Natural killer cell (primary cell): ENCODE measurements at regions not wholly inside any gene's neighbourhood (a gene's known extent, or its start where the extent isn't known, plus 50 kb on each side); places are given as distances from the start of the nearest gene placed in this dataset.
A peak's percentile ranks its signal among the peaks of the same experiment; 100 is the strongest.
"Not testable (repeated sequence)": the region's sequence is repeated elsewhere in the genome, so short reads cannot be mapped to it uniquely, and the experiment has no call there.

ENCODE experiments used
- ATAC-seq, 3 donors: fragments of 150-1000 bp in 2 of 3; fragments of 200-7000 bp in 1 of 3; cut with Tn5 transposase; 1 replicate in 1 of 3; 2 replicates in 2 of 3; pipeline ENCODE4 v1.10.0; 2021; ENCODE audit warnings: mild to moderate bottlenecking in 2 of 3, moderate library complexity in 2 of 3
- DNase-seq, 2 donors: peaks; one replicate each; pipeline versions ENCODE4 v3.0.0 to v3.0.0-alpha.2; 2013 to 2021; ENCODE audit warnings: mixed read lengths in 1 of 2
- H3K27ac ChIP-seq: one replicate; pipeline ENCODE4 v1.5.1; 2013; ENCODE audit warnings: mild to moderate bottlenecking, low read length
- H3K27me3 ChIP-seq: one replicate; pipeline ENCODE4 v1.6.1; 2013; ENCODE audit warnings: low read length; ENCODE audit not compliant: control insufficient read depth, insufficient read depth
- H3K36me3 ChIP-seq: one replicate; pipeline ENCODE4 v1.6.1; 2013; ENCODE audit warnings: low read length; ENCODE audit not compliant: control insufficient read depth, insufficient read depth
- H3K4me1 ChIP-seq: one replicate; pipeline ENCODE4 v1.6.1; 2013; ENCODE audit warnings: low read length; ENCODE audit not compliant: control insufficient read depth, insufficient read depth
- H3K4me3 ChIP-seq: one replicate; pipeline ENCODE4 v1.5.1; 2013; ENCODE audit warnings: low read length
- H3K9me3 ChIP-seq: one replicate; pipeline ENCODE4 v1.6.1; 2013; ENCODE audit warnings: low read length; ENCODE audit not compliant: control insufficient read depth, insufficient read depth
- H3K27ac Mint-ChIP-seq, 2 donors: one replicate each; pipeline ENCODE4 v1.8.0; 2022; ENCODE audit warnings: mild to moderate bottlenecking in 2 of 2, mixed read lengths in 2 of 2, moderate library complexity in 1 of 2
- H3K27me3 Mint-ChIP-seq, 2 donors: one replicate each; pipeline ENCODE4 v1.8.0; 2022; ENCODE audit warnings: low read depth in 2 of 2, mixed read lengths in 2 of 2
- H3K36me3 Mint-ChIP-seq: one replicate; pipeline ENCODE4 v1.8.0; 2022; ENCODE audit warnings: mixed read lengths
- H3K4me1 Mint-ChIP-seq, 2 donors: one replicate each; pipeline ENCODE4 v1.8.0; 2022; ENCODE audit warnings: mixed read lengths in 2 of 2
- H3K4me3 Mint-ChIP-seq: one replicate; pipeline ENCODE4 v1.8.0; 2022; ENCODE audit warnings: mild to moderate bottlenecking, moderate library complexity, mixed read lengths
- H3K9me3 Mint-ChIP-seq, 2 donors: one replicate each; pipeline ENCODE4 v1.8.0; 2022; ENCODE audit warnings: mixed read lengths in 2 of 2
- WGBS: methylation state at CpG from one replicate; pipeline ENCODE4 v1.1.7; 2013; ENCODE audit warnings: missing lambda C conversion rate; ENCODE audit not compliant: insufficient coverage; 5-methylcytosine and 5-hydroxymethylcytosine counted together
- intact Hi-C: fragments of 100-400 bp; cut with micrococcal nuclease; formaldehyde crosslinking; loops from one replicate; pipeline ENCODE4 v1.14.2; 2022

DNA sequence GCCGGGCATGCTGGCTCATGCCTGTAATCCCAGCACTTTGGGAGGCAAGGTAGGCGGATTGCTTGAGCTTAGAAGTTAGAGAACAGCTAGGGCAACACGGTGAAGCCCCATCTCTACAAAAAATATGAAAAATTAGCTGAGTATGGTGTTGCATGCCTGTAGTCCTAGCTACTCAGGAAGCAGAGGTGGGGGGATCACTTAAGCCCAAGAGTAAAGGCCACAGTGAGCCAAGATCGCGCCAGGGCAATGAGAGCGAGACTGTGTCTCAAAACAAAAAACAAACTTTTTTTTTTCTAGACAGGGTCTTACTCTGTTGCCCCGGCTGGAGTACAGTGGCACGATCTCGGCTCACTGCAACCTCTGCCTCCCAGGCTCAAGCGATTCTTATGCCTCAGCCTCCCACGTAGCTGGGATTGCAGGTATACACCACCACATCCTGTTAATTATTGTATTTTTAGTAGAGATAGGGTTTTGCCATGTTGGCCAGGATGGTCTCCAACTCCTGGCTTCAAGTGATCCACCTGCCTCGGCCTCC lies 307.5 kb downstream of the GOLGA6L6 start:
- H3K27me3 Mint-ChIP-seq, H3K27me3 ChIP-seq, H3K36me3 Mint-ChIP-seq, H3K4me3 ChIP-seq, H3K36me3 ChIP-seq, H3K4me1 Mint-ChIP-seq, H3K4me1 ChIP-seq, H3K4me3 Mint-ChIP-seq, H3K27ac Mint-ChIP-seq, intact Hi-C loops, H3K27ac ChIP-seq, DNase-seq, ATAC-seq, H3K9me3 ChIP-seq, H3K9me3 Mint-ChIP-seq: not testable (repeated sequence)
- WGBS, result 88% methylated on average over 12 of the region's 12 CpGs

DNA sequence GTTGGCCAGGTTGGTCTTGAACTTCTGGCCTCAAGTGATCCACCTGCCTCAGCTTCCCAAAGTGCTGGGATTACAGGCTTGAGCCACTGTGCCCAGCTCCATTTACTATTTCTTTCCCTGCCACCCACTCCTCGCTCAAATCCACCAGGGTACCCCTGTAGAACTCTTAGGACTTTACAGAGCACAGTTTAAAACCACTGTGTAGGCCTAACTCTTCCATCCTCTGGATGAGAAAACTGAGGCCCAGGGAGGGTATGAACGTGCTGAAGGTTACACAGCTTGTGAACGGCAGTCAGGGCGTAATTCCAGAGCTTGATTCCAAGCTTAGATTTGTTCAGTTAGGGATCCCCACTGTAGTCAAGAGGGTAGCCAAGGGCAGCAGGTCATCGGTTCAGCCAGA lies 309.1 kb downstream of the GOLGA6L6 start:
- DNase-seq, H3K27me3 Mint-ChIP-seq, H3K36me3 Mint-ChIP-seq, intact Hi-C loops, H3K27me3 ChIP-seq, H3K4me3 ChIP-seq, H3K4me1 Mint-ChIP-seq, ATAC-seq, H3K4me3 Mint-ChIP-seq, H3K9me3 ChIP-seq, H3K4me1 ChIP-seq, H3K27ac Mint-ChIP-seq, H3K9me3 Mint-ChIP-seq, H3K36me3 ChIP-seq, H3K27ac ChIP-seq: not testable (repeated sequence)
- WGBS, result 83% methylated on average over 5 of the region's 5 CpGs

DNA sequence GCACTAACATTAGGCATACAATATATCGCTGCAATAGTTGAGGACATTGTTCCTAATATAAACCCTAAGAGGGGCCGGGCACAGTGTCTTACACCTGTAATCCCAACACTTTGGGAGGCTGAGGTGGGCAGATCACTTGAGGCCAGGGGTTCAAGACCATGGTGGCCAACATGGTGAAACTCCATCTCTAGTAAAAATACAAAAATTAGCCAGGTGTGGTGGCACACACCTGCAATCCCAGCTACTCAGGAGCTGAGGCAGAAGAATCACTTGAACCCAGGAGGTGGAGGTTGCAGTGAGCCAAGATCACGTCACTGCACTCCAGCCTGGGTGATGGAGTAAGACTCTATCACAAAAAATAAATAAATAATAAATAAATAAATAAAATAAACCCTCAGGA lies 310.9 kb downstream of the GOLGA6L6 start:
- H3K9me3 ChIP-seq, ATAC-seq, H3K4me3 ChIP-seq, H3K27me3 ChIP-seq, H3K4me1 Mint-ChIP-seq, H3K36me3 Mint-ChIP-seq, H3K4me1 ChIP-seq, H3K27ac ChIP-seq, H3K4me3 Mint-ChIP-seq, H3K27me3 Mint-ChIP-seq, H3K9me3 Mint-ChIP-seq, H3K36me3 ChIP-seq, intact Hi-C loops, DNase-seq, H3K27ac Mint-ChIP-seq: not testable (repeated sequence)
- WGBS, result 84% methylated on average over 3 of the region's 3 CpGs

DNA sequence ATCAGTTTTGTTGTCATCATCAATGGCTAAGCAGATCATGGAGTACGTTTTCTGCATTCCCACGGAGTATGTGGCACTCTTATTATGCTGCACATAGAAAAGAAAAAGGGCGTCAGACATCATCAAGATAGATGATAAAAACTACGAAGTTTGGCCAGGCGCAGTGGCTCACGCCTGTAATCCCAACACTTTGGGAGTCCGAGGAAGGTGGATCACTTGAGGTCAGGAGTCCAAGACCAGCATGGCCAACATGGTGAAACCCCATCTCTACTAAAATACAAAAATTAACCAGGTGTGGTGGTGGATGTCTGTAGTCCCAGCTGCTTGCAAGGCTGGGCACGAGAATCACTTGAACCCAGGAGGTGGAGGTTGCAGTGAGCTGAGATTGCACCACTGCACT lies 312.8 kb downstream of the GOLGA6L6 start:
- H3K4me1 Mint-ChIP-seq, intact Hi-C loops, ATAC-seq, H3K27ac ChIP-seq, H3K4me3 Mint-ChIP-seq, H3K36me3 Mint-ChIP-seq, H3K4me1 ChIP-seq, H3K9me3 ChIP-seq, H3K36me3 ChIP-seq, DNase-seq, H3K27me3 Mint-ChIP-seq, H3K27me3 ChIP-seq, H3K9me3 Mint-ChIP-seq, H3K4me3 ChIP-seq: not testable (repeated sequence)
- WGBS, result 87% methylated on average over 8 of the region's 8 CpGs
- H3K27ac Mint-ChIP-seq, result peak overlapping the region in 1 of 2 donors; percentile 31

DNA sequence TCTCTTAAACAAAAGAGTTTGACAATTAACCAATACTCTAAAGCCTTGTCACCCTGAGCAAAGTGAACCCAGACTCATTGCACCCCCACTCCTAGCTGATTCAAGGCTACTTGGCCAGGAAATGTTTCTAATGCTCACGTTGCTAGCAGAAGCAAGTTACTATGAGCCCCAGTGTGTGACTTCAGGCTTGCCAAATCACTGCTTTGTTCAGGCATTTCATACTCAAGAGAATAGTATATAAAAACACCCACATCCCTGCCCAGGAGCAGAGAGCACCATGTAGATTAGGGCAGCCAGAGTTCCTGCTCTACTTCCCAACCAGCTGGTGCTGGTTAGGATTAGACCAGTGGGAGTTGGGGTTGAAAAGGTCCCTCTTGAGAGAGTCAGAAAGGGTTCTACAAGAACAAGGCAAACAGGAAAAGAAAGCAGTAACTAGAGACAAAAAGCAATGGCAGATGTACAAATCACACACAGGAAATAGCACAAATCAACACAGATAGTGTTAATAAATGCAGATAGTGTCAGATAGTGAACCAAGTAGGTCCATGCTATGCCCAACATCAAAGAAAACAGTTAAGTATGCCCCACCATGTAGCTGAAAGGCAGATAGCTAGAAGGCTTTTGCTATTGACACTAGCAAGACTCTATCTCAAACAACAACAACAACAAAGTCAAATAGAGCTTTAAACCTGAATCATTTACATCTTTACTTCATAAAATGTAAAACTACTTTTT lies 314.3 kb downstream of the GOLGA6L6 start:
- H3K27me3 Mint-ChIP-seq, H3K4me3 Mint-ChIP-seq, H3K4me1 Mint-ChIP-seq, H3K9me3 Mint-ChIP-seq, H3K4me3 ChIP-seq, H3K9me3 ChIP-seq, H3K4me1 ChIP-seq, H3K27ac Mint-ChIP-seq, H3K27me3 ChIP-seq, H3K36me3 ChIP-seq, H3K36me3 Mint-ChIP-seq, intact Hi-C loops: not testable (repeated sequence)
- 43% methylated on average over 1 of the region's 1 CpG for WGBS
- peak; percentile 75 to 93 (median 92) for ATAC-seq
- peak overlapping the region; percentile 78 for H3K27ac ChIP-seq
- DNase-seq, result peak in 1 of 2 donors; percentile 44

DNA sequence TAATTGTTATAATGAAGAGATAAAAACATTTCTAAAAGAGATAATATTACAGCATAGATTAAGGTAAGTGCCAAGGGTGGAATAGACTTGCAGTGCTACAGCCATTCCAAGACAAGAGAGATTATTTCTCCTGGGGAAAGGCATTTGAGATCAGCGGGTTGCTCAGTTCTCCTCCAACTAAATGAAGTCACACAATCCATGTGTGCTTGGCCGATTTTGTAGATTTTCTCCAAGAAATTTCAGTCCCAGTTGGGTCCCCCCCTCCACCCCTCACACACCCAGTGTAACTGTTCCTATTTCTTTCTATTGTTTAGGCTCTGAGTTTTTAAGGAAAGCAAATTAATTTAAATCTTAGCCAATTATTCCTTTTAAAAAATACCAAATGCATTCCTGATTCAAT lies 315.1 kb downstream of the GOLGA6L6 start:
- WGBS, result 83% methylated on average over 1 of the region's 2 CpGs
- H3K27ac ChIP-seq, DNase-seq, H3K4me1 ChIP-seq, H3K36me3 Mint-ChIP-seq, H3K9me3 ChIP-seq, ATAC-seq, H3K4me3 Mint-ChIP-seq, H3K4me1 Mint-ChIP-seq, H3K27me3 Mint-ChIP-seq, H3K4me3 ChIP-seq, H3K27ac Mint-ChIP-seq, H3K9me3 Mint-ChIP-seq, H3K27me3 ChIP-seq, intact Hi-C loops, H3K36me3 ChIP-seq: not testable (repeated sequence)

DNA sequence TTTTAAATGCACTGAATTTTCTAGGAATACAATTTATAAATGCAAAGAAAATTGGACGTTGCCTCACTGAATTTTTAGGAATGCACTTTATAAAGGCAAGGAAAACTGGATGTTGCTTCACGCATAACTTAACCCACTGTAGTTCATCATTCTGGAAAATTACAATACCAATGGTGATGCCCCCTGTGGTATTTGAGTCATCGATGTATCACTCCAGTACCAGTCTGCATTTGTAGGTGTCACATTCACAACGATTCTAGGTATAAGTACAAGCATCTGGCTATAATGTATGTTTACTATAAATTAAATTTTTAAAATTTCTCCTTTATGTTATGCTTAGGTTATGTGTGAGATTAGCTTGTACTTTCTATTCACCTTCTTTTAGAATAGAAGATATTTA lies 320.5 kb downstream of the GOLGA6L6 start:
- 86% methylated on average over 4 of the region's 4 CpGs for WGBS
- DNase-seq, intact Hi-C loops, H3K4me1 ChIP-seq, H3K9me3 Mint-ChIP-seq, H3K27me3 ChIP-seq, H3K27ac Mint-ChIP-seq, H3K9me3 ChIP-seq, H3K4me3 ChIP-seq, H3K4me1 Mint-ChIP-seq, H3K4me3 Mint-ChIP-seq, ATAC-seq, H3K27me3 Mint-ChIP-seq, H3K36me3 ChIP-seq, H3K36me3 Mint-ChIP-seq, H3K27ac ChIP-seq: not testable (repeated sequence)

DNA sequence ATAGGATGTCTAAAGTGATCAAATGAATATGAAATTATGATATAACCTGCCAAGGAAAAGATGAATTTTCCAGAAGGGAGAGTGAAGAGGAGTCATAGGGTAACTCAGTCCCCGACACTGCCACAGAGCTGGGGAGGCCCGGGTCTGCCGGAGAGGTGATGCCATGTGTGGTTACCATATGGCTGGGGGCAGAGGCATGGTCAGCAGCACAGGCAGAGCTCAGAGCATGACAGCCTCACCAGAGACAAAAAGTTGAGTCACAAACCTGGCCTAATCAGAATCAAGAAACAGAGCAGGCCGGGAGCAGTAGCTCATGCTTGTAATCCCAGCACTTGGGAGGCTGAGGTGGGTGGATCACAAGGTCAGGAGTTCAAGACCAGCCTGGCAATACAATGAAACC lies 322.4 kb downstream of the GOLGA6L6 start:
- whole genome bisulfite sequencing, result 94% methylated on average over 4 of the region's 4 CpGs
- H3K36me3 Mint-ChIP-seq, H3K4me3 ChIP-seq, intact Hi-C loops, H3K9me3 ChIP-seq, ATAC-seq, H3K27ac Mint-ChIP-seq, DNase-seq, H3K9me3 Mint-ChIP-seq, H3K27me3 ChIP-seq, H3K27ac ChIP-seq, H3K4me1 Mint-ChIP-seq, H3K4me1 ChIP-seq, H3K4me3 Mint-ChIP-seq, H3K27me3 Mint-ChIP-seq, H3K36me3 ChIP-seq: not testable (repeated sequence)
